ENCODE measurements at regions not wholly inside any gene's neighbourhood (a gene's known extent, or its start where the extent isn't known, plus 50 kb on each side); places are given as distances from the start of the nearest gene placed in this dataset.

GRCh38 chr7:101739775-101740398, 77.5 kb upstream of the CUX1 start:
- POLR2A ChIA-PET (ENCODE audit: low non-redundant PET): no interaction called here
- Histone ChIP-seq H3K9me3 (ENCODE audit: low read depth, low read length, poor library complexity, severe bottlenecking) (no peaks in the 10 kb centered on the region), H3K36me3 (ENCODE audit: insufficient read depth, low read length, poor library complexity, severe bottlenecking) (no peaks in the 10 kb centered on the region), H3K27me3 (replicated peaks; ENCODE audit: insufficient read depth, low read depth, low read length, poor library complexity) (no peaks in the 10 kb centered on the region), H3K4me3 (ENCODE audit: low read depth, low read length, poor library complexity, severe bottlenecking) (no peak overlapping the region), H3K4me1 (ENCODE audit: insufficient read depth, low read length, poor library complexity, severe bottlenecking) (peaks cover 6% of the 10 kb centered on the region), H3K27ac (ENCODE audit: low read depth, low read length, poor library complexity, severe bottlenecking) (no peak overlapping the region)
- no peak for DNase-seq (ENCODE audit: low spot score)
- no TSS peak for BruUV-seq (replicated peaks)
- CTCF ChIA-PET: interaction anchor here (0.6 kb wide), 1 partner anchor 9 kb away, joined by 3 read pairs; no protein-coding TSS in a partner anchor
- intact Hi-C loops (cut with micrococcal nuclease; ENCODE audit: unreplicated experiment): no loop called here
- TF ChIP-seq CTCF (conservative IDR thresholded peaks at IDR 0.05; ENCODE audit: low read depth, low read length) (no peak), EZH2 (IDR thresholded peaks at IDR 0.05; ENCODE audit: borderline replicate concordance, low read depth, low read length, poor library complexity, severe bottlenecking) (no peak)

- intact Hi-C loops (cut with micrococcal nuclease; ENCODE audit: unreplicated experiment): no loop called here
- no TSS peak for BruUV-seq (replicated peaks)
- DNase-seq (ENCODE audit: low spot score): no peak
Measured at GRCh38 chr7:101740981-101741725, 76.3 kb upstream of the CUX1 start.

More at GRCh38 chr7:101740981-101741725, 76.3 kb upstream of the CUX1 start:
- Histone ChIP-seq H3K4me1 (ENCODE audit: insufficient read depth, low read length, poor library complexity, severe bottlenecking) (peaks cover 6% of the 10 kb centered on the region), H3K27me3 (replicated peaks; ENCODE audit: insufficient read depth, low read depth, low read length, poor library complexity) (no peaks in the 10 kb centered on the region), H3K27ac (ENCODE audit: low read depth, low read length, poor library complexity, severe bottlenecking) (no peak overlapping the region), H3K9me3 (ENCODE audit: low read depth, low read length, poor library complexity, severe bottlenecking) (no peaks in the 10 kb centered on the region), H3K36me3 (ENCODE audit: insufficient read depth, low read length, poor library complexity, severe bottlenecking) (no peaks in the 10 kb centered on the region), H3K4me3 (ENCODE audit: low read depth, low read length, poor library complexity, severe bottlenecking) (no peak overlapping the region)
- no peak for TF ChIP-seq EZH2 (IDR thresholded peaks at IDR 0.05; ENCODE audit: borderline replicate concordance, low read depth, low read length, poor library complexity, severe bottlenecking)
- no peak for TF ChIP-seq CTCF (conservative IDR thresholded peaks at IDR 0.05; ENCODE audit: low read depth, low read length)
- ChIA-PET CTCF (no interaction called here), POLR2A (ENCODE audit: low non-redundant PET) (no interaction called here)

Measured in A673 (cell line).